IPS-18a (cell line): ENCODE measurements at regions not wholly inside any gene's neighbourhood (a gene's known extent, or its start where the extent isn't known, plus 50 kb on each side); places are given as distances from the start of the nearest gene placed in this dataset.

ENCODE experiments used
- H3K27ac ChIP-seq: one replicate; pipeline ENCODE4 v1.5.1; 2013; ENCODE audit warnings: low read length
- H3K27me3 ChIP-seq: one replicate; pipeline ENCODE4 v1.6.1; 2013; ENCODE audit warnings: mild to moderate bottlenecking, low read length; ENCODE audit not compliant: control insufficient read depth, insufficient read depth
- H3K36me3 ChIP-seq: one replicate; pipeline ENCODE4 v1.6.1; 2013; ENCODE audit warnings: low read depth, low read length; ENCODE audit not compliant: control insufficient read depth
- H3K4me1 ChIP-seq: one replicate; pipeline ENCODE4 v1.6.1; 2013; ENCODE audit warnings: low read depth, low read length; ENCODE audit not compliant: control insufficient read depth
- H3K4me3 ChIP-seq: one replicate; pipeline ENCODE4 v1.5.1; 2013; ENCODE audit warnings: low read length
- H3K9ac ChIP-seq: one replicate; pipeline ENCODE4 v1.6.1; 2013; ENCODE audit warnings: mild to moderate bottlenecking, low read length, moderate library complexity
- H3K9me3 ChIP-seq: one replicate; pipeline ENCODE4 v1.6.1; 2013; ENCODE audit warnings: low read depth, low read length; ENCODE audit not compliant: control insufficient read depth

- Histone ChIP-seq H3K4me1 (peaks cover 9% of the 10 kb centered on the region), H3K9ac (no peak overlapping the region), H3K27ac (no peak overlapping the region)
Observed at GRCh38 chr11:70747921-70748320, 349.6 kb downstream of the CTTN start.

DNA sequence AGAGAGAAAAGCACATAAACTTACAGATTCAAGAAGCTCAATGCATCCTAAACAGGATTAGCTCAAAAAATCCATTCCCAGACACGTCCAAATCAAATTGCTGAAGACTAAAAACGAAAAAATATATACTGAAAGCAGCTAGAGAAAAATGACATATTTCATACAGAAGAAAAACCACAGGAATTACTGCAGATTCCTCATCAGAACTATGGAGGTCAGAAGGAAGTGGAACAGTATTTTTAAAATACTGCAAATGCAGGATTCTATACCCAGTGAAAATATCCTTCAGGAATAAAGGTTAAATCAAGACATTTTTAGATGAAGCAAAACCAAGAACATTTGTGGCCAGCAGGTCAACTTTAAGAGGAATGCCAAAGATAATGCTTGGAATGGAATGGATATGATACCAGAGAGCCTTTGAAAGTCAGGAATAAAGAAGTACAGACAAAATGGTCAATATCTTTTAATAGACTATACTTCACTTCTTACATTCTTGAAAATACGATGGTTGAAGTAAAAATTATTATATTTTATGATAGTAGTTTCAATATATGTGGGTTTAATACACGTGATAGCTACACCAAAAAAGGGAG is 352.9 kb downstream of the CTTN start:
- Histone ChIP-seq H3K4me3 (no peak overlapping the region), H3K27ac (no peak overlapping the region), H3K27me3 (no peaks in the 10 kb centered on the region), H3K4me1 (no peaks in the 10 kb centered on the region), H3K36me3 (no peaks in the 10 kb centered on the region), H3K9me3 (no peaks in the 10 kb centered on the region), H3K9ac (no peak overlapping the region)

More at GRCh38 chr11:70747921-70748320, 349.6 kb downstream of the CTTN start:
- Histone ChIP-seq H3K27me3 (no peaks in the 10 kb centered on the region), H3K36me3 (no peaks in the 10 kb centered on the region), H3K4me3 (no peak overlapping the region), H3K9me3 (no peaks in the 10 kb centered on the region)

- H3K27ac ChIP-seq: no peak overlapping the region
- H3K9me3 ChIP-seq: no peaks in the 10 kb centered on the region
- no peaks in the 10 kb centered on the region for H3K36me3 ChIP-seq
- no peak overlapping the region for H3K4me3 ChIP-seq
- no peaks in the 10 kb centered on the region for H3K4me1 ChIP-seq
- no peak overlapping the region for H3K9ac ChIP-seq
- no peaks in the 10 kb centered on the region for H3K27me3 ChIP-seq
Observed at GRCh38 chr11:70755410-70756158, 357.3 kb downstream of the CTTN start.

- Histone ChIP-seq H3K4me1 (no peaks in the 10 kb centered on the region), H3K36me3 (no peaks in the 10 kb centered on the region), H3K27ac (no peak overlapping the region), H3K9me3 (no peaks in the 10 kb centered on the region), H3K4me3 (no peak overlapping the region), H3K9ac (no peak overlapping the region), H3K27me3 (no peaks in the 10 kb centered on the region)
Observed at GRCh38 chr11:70756341-70756740, 358.0 kb downstream of the CTTN start.

DNA sequence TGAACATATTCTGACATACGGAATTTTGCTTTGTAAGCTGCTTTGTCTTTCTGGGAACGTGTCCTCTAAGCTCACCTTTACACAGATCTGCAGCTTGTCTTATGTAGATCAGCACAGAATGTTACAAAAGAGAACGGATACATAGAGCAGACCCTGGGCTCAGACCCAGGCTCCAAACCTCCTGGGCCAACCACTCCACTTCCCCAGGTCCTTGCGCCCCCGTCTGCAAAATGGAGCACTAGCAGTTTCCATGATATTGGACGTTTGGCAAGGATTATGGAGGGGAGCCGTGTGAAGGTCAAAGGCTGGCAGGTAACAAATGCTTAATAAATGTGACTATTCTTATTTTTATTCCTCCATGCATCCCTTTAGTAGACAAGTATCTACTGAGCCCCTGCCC is 358.4 kb downstream of the CTTN start:
- no peaks in the 10 kb centered on the region for H3K4me1 ChIP-seq
- H3K9ac ChIP-seq: no peak overlapping the region
- H3K36me3 ChIP-seq: no peaks in the 10 kb centered on the region
- H3K9me3 ChIP-seq: no peaks in the 10 kb centered on the region
- H3K27me3 ChIP-seq: no peaks in the 10 kb centered on the region
- H3K4me3 ChIP-seq: no peak overlapping the region
- H3K27ac ChIP-seq: no peak overlapping the region

- no peaks in the 10 kb centered on the region for H3K27me3 ChIP-seq
- H3K9me3 ChIP-seq: no peaks in the 10 kb centered on the region
- H3K9ac ChIP-seq: no peak overlapping the region
Observed at GRCh38 chr11:70757241-70757640, 358.9 kb downstream of the CTTN start.

DNA sequence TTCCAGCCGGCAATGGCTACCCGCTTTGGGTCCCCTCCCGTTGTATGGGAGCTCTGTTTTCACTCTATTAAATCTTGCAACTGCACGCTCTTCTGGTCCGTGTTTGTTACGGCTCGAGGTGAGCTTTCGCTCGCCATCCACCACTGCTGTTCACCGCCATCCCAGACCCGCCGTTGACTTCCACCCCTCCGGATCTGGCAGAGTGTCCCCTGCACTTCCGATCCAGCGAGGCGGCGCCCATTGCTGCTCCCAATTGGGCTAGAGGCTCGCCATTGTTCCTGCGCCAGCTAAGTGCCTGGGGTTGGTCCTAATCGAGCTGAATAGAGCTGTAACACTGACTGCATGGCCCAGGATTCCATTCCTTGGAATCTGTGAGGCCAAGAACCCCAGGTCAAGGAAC is 359.9 kb downstream of the CTTN start:
- H3K9me3 ChIP-seq: no peaks in the 10 kb centered on the region
- no peak overlapping the region for H3K4me3 ChIP-seq
- no peak overlapping the region for H3K27ac ChIP-seq
- H3K36me3 ChIP-seq: no peaks in the 10 kb centered on the region
- no peaks in the 10 kb centered on the region for H3K4me1 ChIP-seq
- H3K27me3 ChIP-seq: no peaks in the 10 kb centered on the region
- H3K9ac ChIP-seq: no peak overlapping the region

More at GRCh38 chr11:70757241-70757640, 358.9 kb downstream of the CTTN start:
- Histone ChIP-seq H3K36me3 (no peaks in the 10 kb centered on the region), H3K27ac (no peak overlapping the region), H3K4me3 (no peak overlapping the region), H3K4me1 (no peaks in the 10 kb centered on the region)

GRCh38 chr11:70759846-70760245 is 361.5 kb downstream of the CTTN start:
- H3K9ac ChIP-seq: no peak overlapping the region
- no peak overlapping the region for H3K4me3 ChIP-seq
- H3K36me3 ChIP-seq: no peaks in the 10 kb centered on the region
- H3K4me1 ChIP-seq: no peaks in the 10 kb centered on the region
- H3K27ac ChIP-seq: no peak overlapping the region
- no peaks in the 10 kb centered on the region for H3K27me3 ChIP-seq
- no peaks in the 10 kb centered on the region for H3K9me3 ChIP-seq

DNA sequence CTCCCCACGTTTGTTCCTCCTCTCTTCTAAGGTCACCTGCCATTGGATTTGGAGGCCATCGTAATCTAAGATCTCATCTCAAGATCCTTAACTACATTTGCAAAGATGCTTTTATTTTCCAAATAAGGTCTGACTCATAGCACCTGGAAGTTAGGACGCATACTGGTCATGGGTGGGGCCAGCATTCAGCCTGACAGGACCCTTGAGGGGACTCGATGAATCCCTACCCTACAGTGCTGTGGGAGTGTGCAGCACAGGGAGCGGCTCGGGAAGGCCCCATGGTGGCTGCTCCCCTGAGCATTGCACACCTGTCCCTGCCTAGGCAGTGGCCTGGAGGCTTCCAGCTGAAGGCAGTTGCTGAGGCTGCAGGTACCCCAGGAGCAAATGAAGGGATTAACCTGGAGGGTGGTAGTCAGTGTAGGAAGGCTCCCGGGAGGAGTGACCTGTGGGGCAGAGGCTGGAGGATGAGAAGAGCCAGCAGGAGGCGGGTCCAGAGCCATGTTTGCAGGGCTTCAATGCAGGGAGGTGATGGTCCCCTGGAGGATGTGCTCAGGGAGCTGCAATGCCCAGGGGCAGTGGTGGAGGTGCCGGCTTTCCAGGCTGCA is 362.2 kb downstream of the CTTN start:
- H3K36me3 ChIP-seq: no peaks in the 10 kb centered on the region
- H3K4me3 ChIP-seq: no peak overlapping the region
- no peaks in the 10 kb centered on the region for H3K4me1 ChIP-seq
- no peaks in the 10 kb centered on the region for H3K9me3 ChIP-seq
- no peaks in the 10 kb centered on the region for H3K27me3 ChIP-seq
- H3K9ac ChIP-seq: no peak overlapping the region
- no peak overlapping the region for H3K27ac ChIP-seq

GRCh38 chr11:70761094-70761907 is 363.0 kb downstream of the CTTN start:
- H3K4me1 ChIP-seq: no peaks in the 10 kb centered on the region
- no peaks in the 10 kb centered on the region for H3K27me3 ChIP-seq
- H3K27ac ChIP-seq: no peak overlapping the region
- H3K36me3 ChIP-seq: no peaks in the 10 kb centered on the region
- no peak overlapping the region for H3K4me3 ChIP-seq
- no peaks in the 10 kb centered on the region for H3K9me3 ChIP-seq
- H3K9ac ChIP-seq: no peak overlapping the region

- no peak overlapping the region for H3K4me3 ChIP-seq
- no peak overlapping the region for H3K9ac ChIP-seq
- no peaks in the 10 kb centered on the region for H3K4me1 ChIP-seq
- H3K9me3 ChIP-seq: no peaks in the 10 kb centered on the region
- no peaks in the 10 kb centered on the region for H3K27me3 ChIP-seq
- no peaks in the 10 kb centered on the region for H3K36me3 ChIP-seq
- H3K27ac ChIP-seq: no peak overlapping the region
Observed at GRCh38 chr11:70761908-70762337, 363.6 kb downstream of the CTTN start.
